Panc1 (cell line): ENCODE measurements at regions not wholly inside any gene's neighbourhood (a gene's known extent, or its start where the extent isn't known, plus 50 kb on each side); places are given as distances from the start of the nearest gene placed in this dataset.

Source experiments
- ATAC-seq: fragments of 200-7000 bp; cut with Tn5 transposase; 2 replicates; pipeline ENCODE4 v1.9.1; 2020; ENCODE audit warnings: mild to moderate bottlenecking, moderate library complexity
- BruUV-seq: library from RNA; stranded (reverse); fragments of 400-500 nt; replicated peaks from 2 replicates; lab custom pipeline; 2021; lab: Mats Ljungman, UMichigan
- CTCF ChIA-PET: fragments of 300-600 bp; sonication (Branson Sonifier 250); formaldehyde crosslinking; loops from one replicate; lab custom pipeline; 2022; ENCODE audit warnings: antibody characterized with exemption; lab: Charles Lee
- POLR2A ChIA-PET: fragments of 300-600 bp; sonication (Branson Sonifier 250); formaldehyde crosslinking; loops from one replicate; lab custom pipeline; 2022; ENCODE audit warnings: antibody characterized with exemption; lab: Charles Lee
- DNase-seq: peaks from one replicate; pipeline ENCODE4 v3.0.0-alpha.2; 2010; ENCODE audit warnings: low read depth, low spot score
- H3K27ac ChIP-seq: 2 replicates; pipeline ENCODE4 v1.5.1; 2011; ENCODE audit warnings: mild to moderate bottlenecking, low read length, inconsistent platforms
- H3K27me3 ChIP-seq: fragments of 200-500 bp; sonication (Bioruptor generic); 2 replicates; pipeline ENCODE4 v1.6.0; 2014; ENCODE audit warnings: low read length, inconsistent platforms; ENCODE audit not compliant: control insufficient read depth, insufficient read depth
- H3K36me3 ChIP-seq: fragments of 200-500 bp; sonication (Bioruptor generic); 2 replicates; pipeline ENCODE4 v1.5.1; 2014; ENCODE audit warnings: inconsistent platforms, mild to moderate bottlenecking, low read length, moderate library complexity; ENCODE audit not compliant: control insufficient read depth, insufficient read depth
- H3K4me1 ChIP-seq: 2 replicates; pipeline ENCODE4 v1.5.1; 2011; ENCODE audit warnings: inconsistent platforms, mild to moderate bottlenecking, low read length, moderate library complexity; ENCODE audit not compliant: control insufficient read depth, insufficient read depth
- H3K4me3 ChIP-seq, 2 experiments: 2 replicates each; pipeline ENCODE4 v1.5.1; 2011 to 2012; ENCODE audit warnings: low read depth in 2 of 2, low read length in 2 of 2, mild to moderate bottlenecking in 2 of 2, inconsistent platforms in 1 of 2, moderate library complexity in 1 of 2
- H3K9me3 ChIP-seq: fragments of 200-500 bp; sonication (Bioruptor generic); 2 replicates; pipeline ENCODE4 v1.5.1; 2014; ENCODE audit warnings: low read depth, mild to moderate bottlenecking, inconsistent platforms, low read length, moderate library complexity; ENCODE audit not compliant: control insufficient read depth, insufficient read depth
- POLR2AphosphoS5 ChIP-seq: IDR thresholded peaks from 2 replicates; pipeline ENCODE4 v1.6.1; 2012; ENCODE audit warnings: mild to moderate bottlenecking, low read depth, low read length, moderate library complexity
- SIN3A ChIP-seq: IDR thresholded peaks from 2 replicates; pipeline ENCODE4 v1.6.1; 2012; ENCODE audit warnings: low read depth, mild to moderate bottlenecking, low read length, moderate library complexity, borderline replicate concordance; ENCODE audit not compliant: insufficient read depth
- TCF7L2 ChIP-seq: IDR thresholded peaks from 2 replicates; pipeline ENCODE4 v1.6.1; 2011; ENCODE audit warnings: mild to moderate bottlenecking, low read depth, low read length, inconsistent platforms
- in situ Hi-C: cut with HindIII; loops from 2 replicates; pipeline ENCODE4 v1.10.0; 2016; ENCODE audit warnings: low sequenced_read_pairs, low pct_unique_long_range_greater_than_20kb
- intact Hi-C: fragments of 100-400 bp; cut with micrococcal nuclease; formaldehyde crosslinking; loops from one replicate; pipeline ENCODE4 v1.10.0; 2022; ENCODE audit not compliant: unreplicated experiment
- TF ChIP-seq, protein P1 (sequence below), 2 experiments: IDR thresholded peaks; 2 replicates each; pipeline ENCODE4 v1.6.1; 2011 to 2012; ENCODE audit warnings: low read depth in 2 of 2, control low read depth in 1 of 2, low read length in 1 of 2, mild to moderate bottlenecking in 1 of 2, moderate library complexity in 1 of 2; ENCODE audit not compliant: insufficient read depth in 1 of 2
- TF ChIP-seq, protein P2 (sequence below): fragments of 450-650 bp; IDR thresholded peaks from 2 replicates; pipeline ENCODE4 v1.5.1; 2017; ENCODE audit warnings: mild to moderate bottlenecking

DNA sequence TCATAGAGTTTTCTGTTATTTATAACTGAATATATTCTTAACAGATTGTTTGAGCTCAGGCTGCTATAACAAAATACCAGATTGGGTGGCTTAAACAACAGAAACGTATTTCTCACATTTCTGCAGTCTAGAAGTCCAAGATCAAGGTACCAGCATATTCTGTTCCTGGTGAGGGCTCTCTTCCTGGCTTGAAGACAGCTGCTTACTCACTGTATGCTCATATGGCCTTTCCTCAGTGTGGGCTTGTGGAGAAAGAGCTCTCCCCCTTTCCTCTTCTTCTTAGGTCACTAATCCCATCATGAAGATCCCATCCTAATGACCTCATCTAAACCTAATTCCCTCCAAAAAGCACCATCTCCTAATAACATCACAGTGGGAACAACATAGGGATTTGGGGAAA lies 117.8 kb downstream of the RASGEF1B start:
- intact Hi-C loops (loop anchor here (5.0 kb wide), 1 partner anchor 997 kb away; no protein-coding TSS in a partner anchor), in situ Hi-C loops (no loop called here)
- TF ChIP-seq TCF7L2 (no peak), POLR2AphosphoS5 (no peak), SIN3A (no peak)
- TF ChIP-seq, protein P1, sequence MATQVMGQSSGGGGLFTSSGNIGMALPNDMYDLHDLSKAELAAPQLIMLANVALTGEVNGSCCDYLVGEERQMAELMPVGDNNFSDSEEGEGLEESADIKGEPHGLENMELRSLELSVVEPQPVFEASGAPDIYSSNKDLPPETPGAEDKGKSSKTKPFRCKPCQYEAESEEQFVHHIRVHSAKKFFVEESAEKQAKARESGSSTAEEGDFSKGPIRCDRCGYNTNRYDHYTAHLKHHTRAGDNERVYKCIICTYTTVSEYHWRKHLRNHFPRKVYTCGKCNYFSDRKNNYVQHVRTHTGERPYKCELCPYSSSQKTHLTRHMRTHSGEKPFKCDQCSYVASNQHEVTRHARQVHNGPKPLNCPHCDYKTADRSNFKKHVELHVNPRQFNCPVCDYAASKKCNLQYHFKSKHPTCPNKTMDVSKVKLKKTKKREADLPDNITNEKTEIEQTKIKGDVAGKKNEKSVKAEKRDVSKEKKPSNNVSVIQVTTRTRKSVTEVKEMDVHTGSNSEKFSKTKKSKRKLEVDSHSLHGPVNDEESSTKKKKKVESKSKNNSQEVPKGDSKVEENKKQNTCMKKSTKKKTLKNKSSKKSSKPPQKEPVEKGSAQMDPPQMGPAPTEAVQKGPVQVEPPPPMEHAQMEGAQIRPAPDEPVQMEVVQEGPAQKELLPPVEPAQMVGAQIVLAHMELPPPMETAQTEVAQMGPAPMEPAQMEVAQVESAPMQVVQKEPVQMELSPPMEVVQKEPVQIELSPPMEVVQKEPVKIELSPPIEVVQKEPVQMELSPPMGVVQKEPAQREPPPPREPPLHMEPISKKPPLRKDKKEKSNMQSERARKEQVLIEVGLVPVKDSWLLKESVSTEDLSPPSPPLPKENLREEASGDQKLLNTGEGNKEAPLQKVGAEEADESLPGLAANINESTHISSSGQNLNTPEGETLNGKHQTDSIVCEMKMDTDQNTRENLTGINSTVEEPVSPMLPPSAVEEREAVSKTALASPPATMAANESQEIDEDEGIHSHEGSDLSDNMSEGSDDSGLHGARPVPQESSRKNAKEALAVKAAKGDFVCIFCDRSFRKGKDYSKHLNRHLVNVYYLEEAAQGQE (IDR thresholded peaks at IDR 0.05; ENCODE audit: insufficient read depth in 1 of 2, low read depth in 2 of 2, low read length in 1 of 2) = no peak
- TF ChIP-seq, protein P2, sequence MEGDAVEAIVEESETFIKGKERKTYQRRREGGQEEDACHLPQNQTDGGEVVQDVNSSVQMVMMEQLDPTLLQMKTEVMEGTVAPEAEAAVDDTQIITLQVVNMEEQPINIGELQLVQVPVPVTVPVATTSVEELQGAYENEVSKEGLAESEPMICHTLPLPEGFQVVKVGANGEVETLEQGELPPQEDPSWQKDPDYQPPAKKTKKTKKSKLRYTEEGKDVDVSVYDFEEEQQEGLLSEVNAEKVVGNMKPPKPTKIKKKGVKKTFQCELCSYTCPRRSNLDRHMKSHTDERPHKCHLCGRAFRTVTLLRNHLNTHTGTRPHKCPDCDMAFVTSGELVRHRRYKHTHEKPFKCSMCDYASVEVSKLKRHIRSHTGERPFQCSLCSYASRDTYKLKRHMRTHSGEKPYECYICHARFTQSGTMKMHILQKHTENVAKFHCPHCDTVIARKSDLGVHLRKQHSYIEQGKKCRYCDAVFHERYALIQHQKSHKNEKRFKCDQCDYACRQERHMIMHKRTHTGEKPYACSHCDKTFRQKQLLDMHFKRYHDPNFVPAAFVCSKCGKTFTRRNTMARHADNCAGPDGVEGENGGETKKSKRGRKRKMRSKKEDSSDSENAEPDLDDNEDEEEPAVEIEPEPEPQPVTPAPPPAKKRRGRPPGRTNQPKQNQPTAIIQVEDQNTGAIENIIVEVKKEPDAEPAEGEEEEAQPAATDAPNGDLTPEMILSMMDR = no peak
- DNase-seq = no peak
- no peak overlapping the region for H3K4me3 ChIP-seq
- H3K27ac ChIP-seq = no peak overlapping the region
- no peaks in the 10 kb centered on the region for H3K9me3 ChIP-seq
- POLR2A ChIA-PET = no interaction called here
- no peaks in the 10 kb centered on the region for H3K36me3 ChIP-seq
- no TSS peak for BruUV-seq
- CTCF ChIA-PET = no interaction called here
- H3K4me1 ChIP-seq = no peaks in the 10 kb centered on the region
- H3K27me3 ChIP-seq = no peaks in the 10 kb centered on the region
- ATAC-seq = no peak

GRCh38 chr4:81352446-81352835 lies 119.3 kb downstream of the RASGEF1B start:
- in situ Hi-C loops (no loop called here), intact Hi-C loops (loop anchor here (5.0 kb wide), 1 partner anchor 995 kb away; no protein-coding TSS in a partner anchor)
- no peak for ATAC-seq
- no peak overlapping the region for H3K27ac ChIP-seq
- no peaks in the 10 kb centered on the region for H3K36me3 ChIP-seq
- ChIA-PET POLR2A (no interaction called here), CTCF (interaction anchor here (1.9 kb wide), 1 partner anchor 282 kb away, joined by 12 read pairs; no protein-coding TSS in a partner anchor)
- no TSS peak for BruUV-seq
- H3K4me1 ChIP-seq = no peaks in the 10 kb centered on the region
- no peak overlapping the region for H3K4me3 ChIP-seq
- no peaks in the 10 kb centered on the region for H3K9me3 ChIP-seq
- DNase-seq = no peak
- TF ChIP-seq TCF7L2 = no peak
- TF ChIP-seq, protein P2 = no peak
- TF ChIP-seq POLR2AphosphoS5 = no peak
- TF ChIP-seq, protein P1 (IDR thresholded peaks at IDR 0.05; ENCODE audit: insufficient read depth in 1 of 2, low read depth in 2 of 2, low read length in 1 of 2) = no peak
- TF ChIP-seq SIN3A = no peak
- no peaks in the 10 kb centered on the region for H3K27me3 ChIP-seq
